AG10803 (cell line): ENCODE measurements at regions not wholly inside any gene's neighbourhood (a gene's known extent, or its start where the extent isn't known, plus 50 kb on each side); places are given as distances from the start of the nearest gene placed in this dataset.
"Not testable (repeated sequence)": the region's sequence is repeated elsewhere in the genome, so short reads cannot be mapped to it uniquely, and the experiment has no call there.

Experiments used
- DNase-seq: peaks from one replicate; pipeline ENCODE4 v3.0.0; 2010; ENCODE audit warnings: low read depth
- H3K4me3 ChIP-seq: 2 replicates; pipeline ENCODE4 v1.5.1; 2011; ENCODE audit warnings: mild to moderate bottlenecking, low read length, control low read depth
- CTCF ChIP-seq: conservative IDR thresholded peaks from 2 replicates; pipeline ENCODE4 v1.5.1; 2011; ENCODE audit warnings: mild to moderate bottlenecking, low read length, control low read depth, inconsistent platforms

- H3K4me3 ChIP-seq, DNase-seq: not testable (repeated sequence)
Observed at GRCh38 chr1:120941066-120941465, 51.5 kb downstream of the PPIAL4A start.

DNA sequence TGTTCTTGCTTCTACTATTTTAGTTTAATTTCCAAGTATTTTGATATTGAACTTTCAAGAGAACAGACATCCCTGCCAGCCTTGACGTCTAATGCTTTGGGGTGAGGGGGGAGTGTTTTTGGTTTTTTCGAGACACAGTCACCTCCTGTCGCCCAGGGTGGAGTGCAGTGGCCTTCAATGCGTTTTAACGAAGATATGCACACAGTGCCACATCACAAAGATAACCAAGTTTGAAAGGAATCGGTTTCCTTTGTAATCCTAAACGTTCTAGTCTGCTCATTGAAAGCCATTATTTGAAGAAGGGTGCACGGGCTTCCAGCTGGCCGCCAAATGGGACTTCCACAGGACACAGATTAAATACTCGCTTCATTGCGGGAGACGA is 52.3 kb downstream of the PPIAL4A start:
- not testable (repeated sequence) for DNase-seq
- peak overlapping the region; percentile 51 for H3K4me3 ChIP-seq

DNA sequence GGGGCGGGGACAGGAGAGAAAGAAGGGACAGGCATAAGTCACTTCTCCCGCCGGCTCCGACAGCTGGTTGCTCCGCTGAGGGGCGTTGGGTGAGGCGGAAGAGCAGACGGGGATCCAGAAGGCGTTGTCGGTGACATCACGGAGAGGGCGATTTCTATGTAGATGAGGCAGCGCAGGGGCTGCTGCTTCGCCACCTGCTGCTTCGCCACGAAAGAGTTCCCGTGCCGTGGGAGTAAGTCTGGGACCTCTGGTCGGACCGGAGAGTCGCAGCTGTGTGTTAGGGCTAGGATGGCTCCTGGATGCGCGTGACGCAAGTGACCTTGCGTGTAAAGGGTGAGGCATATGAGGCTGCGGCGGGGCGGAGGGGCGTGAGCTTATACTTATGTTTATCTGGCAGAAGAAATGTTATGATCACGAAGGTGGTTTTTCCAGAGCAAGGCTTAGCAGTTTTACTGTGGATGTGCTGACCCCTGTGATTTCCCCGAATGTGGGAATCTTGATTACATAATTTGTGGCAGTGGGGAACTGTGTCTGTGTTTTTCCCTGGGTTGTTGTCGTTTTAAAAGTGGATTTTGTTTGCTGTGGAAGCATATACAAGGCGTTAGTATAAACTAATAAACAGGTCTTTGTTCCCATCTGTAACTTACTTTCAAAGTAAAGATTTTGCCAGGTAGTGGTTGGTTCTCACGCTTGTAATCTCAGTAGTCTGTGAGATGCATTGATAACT is 52.8 kb downstream of the PPIAL4A start:
- peak; percentile 11 for DNase-seq
- H3K4me3 ChIP-seq = peak overlapping the region; percentile 51

DNA sequence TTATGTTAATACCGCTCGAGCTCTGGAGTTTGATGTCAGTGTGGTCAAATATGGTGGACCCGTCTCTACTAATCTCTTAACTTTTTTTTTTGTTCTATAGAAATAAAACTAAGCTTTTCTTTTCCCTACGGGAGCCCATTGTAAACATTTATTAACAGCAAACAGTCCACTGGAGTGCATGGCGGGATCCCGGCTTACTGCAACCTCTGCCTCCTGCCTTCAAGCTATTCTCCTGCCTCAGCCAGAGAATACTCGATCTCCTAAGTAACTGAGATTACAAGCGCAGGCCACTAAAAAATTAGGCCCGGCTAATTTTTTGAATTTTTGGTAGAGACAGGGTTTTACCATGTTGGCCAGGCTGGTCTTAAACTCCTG is 53.4 kb downstream of the PPIAL4A start:
- H3K4me3 ChIP-seq, DNase-seq: not testable (repeated sequence)

- not testable (repeated sequence) for H3K4me3 ChIP-seq, DNase-seq
Observed at GRCh38 chr1:120944691-120945090, 55.1 kb downstream of the PPIAL4A start.

GRCh38 chr1:120945122-120945521 is 55.6 kb downstream of the PPIAL4A start:
- not testable (repeated sequence) for H3K4me3 ChIP-seq, DNase-seq

GRCh38 chr1:120947114-120947513 is 57.5 kb downstream of the PPIAL4A start:
- H3K4me3 ChIP-seq, DNase-seq: not testable (repeated sequence)

DNA sequence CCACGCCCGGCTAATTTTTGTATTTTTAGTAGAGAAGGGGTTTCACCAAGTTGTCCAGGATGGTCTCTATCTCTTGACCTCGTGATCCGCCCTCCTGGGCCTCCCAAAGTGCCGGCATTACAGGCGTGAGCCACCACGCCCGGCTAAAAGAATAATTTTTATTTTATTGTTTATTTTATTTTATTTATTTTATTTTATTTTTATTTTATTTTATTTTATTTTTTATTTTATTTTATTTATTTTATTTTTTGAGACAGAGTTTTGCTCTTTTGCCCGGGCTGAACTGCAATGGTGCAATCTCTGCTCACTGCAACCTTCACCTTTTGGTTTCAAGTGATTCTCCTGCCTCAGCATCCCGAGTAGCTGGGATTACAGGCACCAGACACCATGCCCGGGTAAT is 60.2 kb downstream of the PPIAL4A start:
- DNase-seq, H3K4me3 ChIP-seq: not testable (repeated sequence)

DNA sequence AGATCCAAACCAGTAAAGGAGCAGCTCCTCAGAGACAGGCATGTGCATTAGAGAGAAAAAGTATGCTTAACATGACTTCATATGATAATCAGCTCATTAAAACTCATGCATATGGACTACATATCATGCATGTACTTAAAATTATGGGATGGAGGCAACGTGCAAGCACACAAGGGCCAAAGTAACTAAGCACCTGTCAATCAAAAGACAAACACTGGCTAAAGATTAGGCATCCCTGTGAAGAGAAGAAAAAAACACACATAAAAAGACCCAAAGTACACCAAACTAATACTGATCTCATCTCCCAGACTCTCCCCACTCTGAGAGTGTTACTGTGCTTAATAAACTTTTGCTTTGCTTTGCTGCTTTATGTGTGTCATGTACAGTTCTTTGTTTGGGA is 61.1 kb downstream of the PPIAL4A start:
- H3K4me3 ChIP-seq, DNase-seq: not testable (repeated sequence)

GRCh38 chr1:120951100-120951499 is 61.5 kb downstream of the PPIAL4A start:
- H3K4me3 ChIP-seq, DNase-seq: not testable (repeated sequence)

DNA sequence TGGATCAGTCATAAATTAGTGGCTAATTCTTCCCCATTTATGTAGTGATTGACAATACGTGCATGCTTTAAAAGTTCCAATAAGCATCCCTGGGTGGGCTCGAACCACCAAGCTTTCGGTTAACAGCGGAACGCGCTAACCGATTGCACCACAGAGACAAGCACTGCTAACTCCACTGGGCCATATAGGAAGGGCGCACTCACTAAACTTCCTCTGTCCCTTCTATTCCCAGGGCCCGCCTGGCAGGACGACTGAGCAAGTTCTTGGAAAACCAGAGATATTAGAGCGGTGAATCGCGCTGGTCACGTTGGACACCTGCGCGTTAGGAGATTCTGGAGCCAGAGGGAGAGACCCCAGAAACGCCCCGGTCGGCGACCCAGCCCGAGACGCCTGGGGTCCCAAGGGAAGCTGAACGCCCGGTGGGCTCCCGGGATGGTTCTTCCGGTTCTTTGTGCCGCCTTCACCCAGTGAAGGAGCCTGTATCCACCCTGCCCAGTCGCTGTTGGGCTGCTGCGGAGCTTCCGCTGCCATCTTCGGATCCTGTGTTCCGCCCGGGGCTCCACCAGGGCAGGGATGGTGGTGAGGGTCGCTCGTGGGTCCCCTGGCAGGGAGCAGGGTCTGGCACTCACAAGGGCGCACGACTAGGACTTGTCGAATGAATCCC is 62.8 kb downstream of the PPIAL4A start:
- DNase-seq, H3K4me3 ChIP-seq: not testable (repeated sequence)

DNA sequence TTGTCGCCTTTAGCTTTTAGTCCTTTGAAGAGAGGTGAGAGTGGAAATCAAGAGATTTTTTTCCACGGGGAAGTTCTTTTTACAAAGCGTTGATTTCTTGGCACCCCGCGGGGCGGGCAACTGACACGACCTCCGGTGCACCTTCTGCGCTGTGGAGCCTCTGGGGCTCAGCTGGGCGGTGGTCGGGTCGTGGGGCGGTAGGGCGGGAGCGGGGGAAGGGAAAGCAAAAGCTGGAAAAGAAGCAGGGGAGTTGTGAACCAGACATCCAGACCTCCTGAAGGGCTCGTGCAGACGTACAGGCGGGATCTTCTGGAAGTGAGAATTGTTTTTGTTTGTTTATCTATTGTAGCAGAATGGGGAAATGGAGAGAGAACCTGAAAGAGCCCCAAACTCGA is 63.3 kb downstream of the PPIAL4A start:
- H3K4me3 ChIP-seq, DNase-seq: not testable (repeated sequence)

DNA sequence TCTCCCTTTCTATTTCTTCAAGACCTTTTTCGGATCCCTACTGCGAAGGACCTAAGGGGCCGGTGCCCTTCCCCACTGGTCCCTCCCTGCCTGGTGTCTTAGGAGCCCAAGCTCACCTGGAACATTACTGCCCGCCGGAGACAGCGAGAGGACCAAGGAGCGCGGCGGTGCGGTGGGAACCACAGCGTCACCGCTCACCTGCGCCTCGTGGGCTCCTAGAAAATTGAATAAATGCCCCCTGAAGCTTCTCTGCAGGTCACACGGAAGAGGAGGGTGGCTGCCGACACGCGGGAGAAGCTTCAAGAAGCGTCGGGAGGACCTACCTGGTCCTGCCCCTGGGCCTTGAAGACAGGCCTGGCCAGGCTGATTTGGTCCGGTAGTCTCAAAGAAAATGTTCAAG is 65.2 kb downstream of the PPIAL4A start:
- H3K4me3 ChIP-seq = no peak overlapping the region
- no peak for TF ChIP-seq CTCF
- DNase-seq = no peak

- DNase-seq, H3K4me3 ChIP-seq: not testable (repeated sequence)
Observed at GRCh38 chr1:120955961-120956360, 66.4 kb downstream of the PPIAL4A start.

GRCh38 chr1:120966018-120966417 is 76.4 kb downstream of the PPIAL4A start:
- not testable (repeated sequence) for DNase-seq, H3K4me3 ChIP-seq

DNA sequence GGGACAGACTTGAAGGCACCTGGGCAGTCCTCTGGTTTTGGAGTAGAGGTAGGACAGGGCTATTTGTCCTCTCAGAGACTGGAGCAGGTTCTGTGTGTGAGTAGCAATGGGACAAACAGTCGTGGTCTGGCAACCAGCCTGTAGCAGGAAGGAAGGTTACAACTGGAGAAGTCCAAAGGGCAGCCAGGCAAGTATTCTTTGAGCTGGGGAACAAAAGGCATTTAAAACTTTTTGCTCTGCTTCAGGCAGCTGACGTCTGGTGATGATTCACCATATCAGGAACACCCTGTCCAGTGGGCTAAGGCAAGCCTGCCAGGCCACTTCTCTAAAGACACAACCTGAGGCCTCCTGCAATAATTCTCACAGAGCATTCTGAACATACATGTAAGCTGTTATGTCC is 83.3 kb downstream of the PPIAL4A start:
- DNase-seq, H3K4me3 ChIP-seq: not testable (repeated sequence)

DNA sequence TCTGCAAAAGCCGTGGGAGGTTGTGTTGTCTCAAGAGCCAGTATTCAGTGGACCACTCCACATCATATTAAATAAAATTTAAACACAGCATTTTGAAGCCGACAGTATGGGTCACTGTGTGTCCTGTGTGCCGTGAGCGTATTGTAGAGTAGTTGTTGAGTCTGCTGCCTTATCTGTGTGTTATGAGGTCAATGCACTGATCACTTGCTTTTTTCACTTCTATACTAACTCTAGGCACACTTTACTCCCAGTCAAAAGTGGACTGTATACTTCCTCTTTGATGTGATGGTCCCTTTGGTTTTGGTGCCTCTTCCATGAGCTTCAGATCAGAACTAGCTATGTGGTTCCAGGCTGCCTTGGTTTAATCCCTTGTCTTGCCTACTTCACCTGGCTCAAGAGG is 84.3 kb downstream of the PPIAL4A start:
- H3K4me3 ChIP-seq, DNase-seq: not testable (repeated sequence)

GRCh38 chr1:120977279-120977678 is 87.7 kb downstream of the PPIAL4A start:
- DNase-seq, H3K4me3 ChIP-seq: not testable (repeated sequence)

- not testable (repeated sequence) for H3K4me3 ChIP-seq
Observed at GRCh38 chr1:120981489-120982094, 92.0 kb downstream of the PPIAL4A start.

More at GRCh38 chr1:120981489-120982094, 92.0 kb downstream of the PPIAL4A start:
- not testable (repeated sequence) for DNase-seq
